ENCODE measurements at regions not wholly inside any gene's neighbourhood (a gene's known extent, or its start where the extent isn't known, plus 50 kb on each side); places are given as distances from the start of the nearest gene placed in this dataset.

DNA sequence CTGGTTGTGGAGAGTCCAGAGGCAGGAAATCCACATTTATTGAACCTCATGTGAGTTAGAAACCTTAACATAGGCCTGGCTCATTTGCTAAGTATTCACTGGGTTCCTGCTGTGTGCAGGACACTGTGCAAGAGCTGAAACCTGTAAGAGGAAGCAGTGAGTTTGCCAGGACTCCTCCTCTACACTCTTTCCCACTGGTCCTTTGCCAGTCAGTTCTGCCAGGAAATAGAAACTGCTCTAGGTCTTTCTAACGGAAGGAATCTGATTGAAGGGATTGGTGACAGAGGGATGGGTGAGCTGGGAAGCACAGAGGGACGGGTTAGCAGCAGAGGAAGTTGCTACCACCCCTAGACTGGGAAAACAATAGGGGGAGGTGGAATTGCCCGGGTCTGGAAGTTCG is 234.2 kb upstream of the ECI2 start:
- Mint-ChIP-seq H3K9me3 (no peaks in the 10 kb centered on the region), H3K27me3 (ENCODE audit: insufficient read depth, low read depth, poor library complexity) (peaks cover 2% of the 10 kb centered on the region), H3K27ac (no peak overlapping the region), H3K4me3 (no peak overlapping the region), H3K36me3 (ENCODE audit: low read depth) (0 out of 3 replicates have a peak, but pooled peaks cover 2% of the 10 kb centered on the region), H3K4me1 (peaks cover 2% of the 10 kb centered on the region; the same call in 1 of the 3 replicates)
- H3K27me3 ChIP-seq (ENCODE audit: insufficient read depth): no peaks in the 10 kb centered on the region
- H3K4me2 ChIP-seq: no peak overlapping the region
- no peaks in the 10 kb centered on the region for H3F3A ChIP-seq (replicated peaks; ENCODE audit: low read depth)
- no peaks in the 10 kb centered on the region for H3K79me2 ChIP-seq (replicated peaks; ENCODE audit: insufficient read depth)
- no peaks in the 10 kb centered on the region for H3K9me2 ChIP-seq (ENCODE audit: insufficient read depth)
- no peak overlapping the region for H3K4me3 ChIP-seq
- no peaks in the 10 kb centered on the region for H4K20me1 ChIP-seq (replicated peaks; ENCODE audit: insufficient read depth)
- DNase-seq (ENCODE audit: low spot score) (no peak), ATAC-seq (no peak)
- no peaks in the 10 kb centered on the region for H3K4me1 ChIP-seq (ENCODE audit: insufficient read depth)
- no peak overlapping the region for H3K27ac ChIP-seq (ENCODE audit: low read depth)
- H2AFZ ChIP-seq: no peak overlapping the region
- no peaks in the 10 kb centered on the region for H3K36me3 ChIP-seq (ENCODE audit: insufficient read depth)
- TF ChIP-seq POLR2AphosphoS5 (IDR thresholded peaks at IDR 0.05; ENCODE audit: low read depth): no peak
- TF ChIP-seq, protein P1, sequence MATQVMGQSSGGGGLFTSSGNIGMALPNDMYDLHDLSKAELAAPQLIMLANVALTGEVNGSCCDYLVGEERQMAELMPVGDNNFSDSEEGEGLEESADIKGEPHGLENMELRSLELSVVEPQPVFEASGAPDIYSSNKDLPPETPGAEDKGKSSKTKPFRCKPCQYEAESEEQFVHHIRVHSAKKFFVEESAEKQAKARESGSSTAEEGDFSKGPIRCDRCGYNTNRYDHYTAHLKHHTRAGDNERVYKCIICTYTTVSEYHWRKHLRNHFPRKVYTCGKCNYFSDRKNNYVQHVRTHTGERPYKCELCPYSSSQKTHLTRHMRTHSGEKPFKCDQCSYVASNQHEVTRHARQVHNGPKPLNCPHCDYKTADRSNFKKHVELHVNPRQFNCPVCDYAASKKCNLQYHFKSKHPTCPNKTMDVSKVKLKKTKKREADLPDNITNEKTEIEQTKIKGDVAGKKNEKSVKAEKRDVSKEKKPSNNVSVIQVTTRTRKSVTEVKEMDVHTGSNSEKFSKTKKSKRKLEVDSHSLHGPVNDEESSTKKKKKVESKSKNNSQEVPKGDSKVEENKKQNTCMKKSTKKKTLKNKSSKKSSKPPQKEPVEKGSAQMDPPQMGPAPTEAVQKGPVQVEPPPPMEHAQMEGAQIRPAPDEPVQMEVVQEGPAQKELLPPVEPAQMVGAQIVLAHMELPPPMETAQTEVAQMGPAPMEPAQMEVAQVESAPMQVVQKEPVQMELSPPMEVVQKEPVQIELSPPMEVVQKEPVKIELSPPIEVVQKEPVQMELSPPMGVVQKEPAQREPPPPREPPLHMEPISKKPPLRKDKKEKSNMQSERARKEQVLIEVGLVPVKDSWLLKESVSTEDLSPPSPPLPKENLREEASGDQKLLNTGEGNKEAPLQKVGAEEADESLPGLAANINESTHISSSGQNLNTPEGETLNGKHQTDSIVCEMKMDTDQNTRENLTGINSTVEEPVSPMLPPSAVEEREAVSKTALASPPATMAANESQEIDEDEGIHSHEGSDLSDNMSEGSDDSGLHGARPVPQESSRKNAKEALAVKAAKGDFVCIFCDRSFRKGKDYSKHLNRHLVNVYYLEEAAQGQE (IDR thresholded peaks at IDR 0.05; ENCODE audit: unreplicated experiment): no peak
- TF ChIP-seq EZH2phosphoT487 (IDR thresholded peaks at IDR 0.05; ENCODE audit: unreplicated experiment): no peak
- TF ChIP-seq, protein P2, sequence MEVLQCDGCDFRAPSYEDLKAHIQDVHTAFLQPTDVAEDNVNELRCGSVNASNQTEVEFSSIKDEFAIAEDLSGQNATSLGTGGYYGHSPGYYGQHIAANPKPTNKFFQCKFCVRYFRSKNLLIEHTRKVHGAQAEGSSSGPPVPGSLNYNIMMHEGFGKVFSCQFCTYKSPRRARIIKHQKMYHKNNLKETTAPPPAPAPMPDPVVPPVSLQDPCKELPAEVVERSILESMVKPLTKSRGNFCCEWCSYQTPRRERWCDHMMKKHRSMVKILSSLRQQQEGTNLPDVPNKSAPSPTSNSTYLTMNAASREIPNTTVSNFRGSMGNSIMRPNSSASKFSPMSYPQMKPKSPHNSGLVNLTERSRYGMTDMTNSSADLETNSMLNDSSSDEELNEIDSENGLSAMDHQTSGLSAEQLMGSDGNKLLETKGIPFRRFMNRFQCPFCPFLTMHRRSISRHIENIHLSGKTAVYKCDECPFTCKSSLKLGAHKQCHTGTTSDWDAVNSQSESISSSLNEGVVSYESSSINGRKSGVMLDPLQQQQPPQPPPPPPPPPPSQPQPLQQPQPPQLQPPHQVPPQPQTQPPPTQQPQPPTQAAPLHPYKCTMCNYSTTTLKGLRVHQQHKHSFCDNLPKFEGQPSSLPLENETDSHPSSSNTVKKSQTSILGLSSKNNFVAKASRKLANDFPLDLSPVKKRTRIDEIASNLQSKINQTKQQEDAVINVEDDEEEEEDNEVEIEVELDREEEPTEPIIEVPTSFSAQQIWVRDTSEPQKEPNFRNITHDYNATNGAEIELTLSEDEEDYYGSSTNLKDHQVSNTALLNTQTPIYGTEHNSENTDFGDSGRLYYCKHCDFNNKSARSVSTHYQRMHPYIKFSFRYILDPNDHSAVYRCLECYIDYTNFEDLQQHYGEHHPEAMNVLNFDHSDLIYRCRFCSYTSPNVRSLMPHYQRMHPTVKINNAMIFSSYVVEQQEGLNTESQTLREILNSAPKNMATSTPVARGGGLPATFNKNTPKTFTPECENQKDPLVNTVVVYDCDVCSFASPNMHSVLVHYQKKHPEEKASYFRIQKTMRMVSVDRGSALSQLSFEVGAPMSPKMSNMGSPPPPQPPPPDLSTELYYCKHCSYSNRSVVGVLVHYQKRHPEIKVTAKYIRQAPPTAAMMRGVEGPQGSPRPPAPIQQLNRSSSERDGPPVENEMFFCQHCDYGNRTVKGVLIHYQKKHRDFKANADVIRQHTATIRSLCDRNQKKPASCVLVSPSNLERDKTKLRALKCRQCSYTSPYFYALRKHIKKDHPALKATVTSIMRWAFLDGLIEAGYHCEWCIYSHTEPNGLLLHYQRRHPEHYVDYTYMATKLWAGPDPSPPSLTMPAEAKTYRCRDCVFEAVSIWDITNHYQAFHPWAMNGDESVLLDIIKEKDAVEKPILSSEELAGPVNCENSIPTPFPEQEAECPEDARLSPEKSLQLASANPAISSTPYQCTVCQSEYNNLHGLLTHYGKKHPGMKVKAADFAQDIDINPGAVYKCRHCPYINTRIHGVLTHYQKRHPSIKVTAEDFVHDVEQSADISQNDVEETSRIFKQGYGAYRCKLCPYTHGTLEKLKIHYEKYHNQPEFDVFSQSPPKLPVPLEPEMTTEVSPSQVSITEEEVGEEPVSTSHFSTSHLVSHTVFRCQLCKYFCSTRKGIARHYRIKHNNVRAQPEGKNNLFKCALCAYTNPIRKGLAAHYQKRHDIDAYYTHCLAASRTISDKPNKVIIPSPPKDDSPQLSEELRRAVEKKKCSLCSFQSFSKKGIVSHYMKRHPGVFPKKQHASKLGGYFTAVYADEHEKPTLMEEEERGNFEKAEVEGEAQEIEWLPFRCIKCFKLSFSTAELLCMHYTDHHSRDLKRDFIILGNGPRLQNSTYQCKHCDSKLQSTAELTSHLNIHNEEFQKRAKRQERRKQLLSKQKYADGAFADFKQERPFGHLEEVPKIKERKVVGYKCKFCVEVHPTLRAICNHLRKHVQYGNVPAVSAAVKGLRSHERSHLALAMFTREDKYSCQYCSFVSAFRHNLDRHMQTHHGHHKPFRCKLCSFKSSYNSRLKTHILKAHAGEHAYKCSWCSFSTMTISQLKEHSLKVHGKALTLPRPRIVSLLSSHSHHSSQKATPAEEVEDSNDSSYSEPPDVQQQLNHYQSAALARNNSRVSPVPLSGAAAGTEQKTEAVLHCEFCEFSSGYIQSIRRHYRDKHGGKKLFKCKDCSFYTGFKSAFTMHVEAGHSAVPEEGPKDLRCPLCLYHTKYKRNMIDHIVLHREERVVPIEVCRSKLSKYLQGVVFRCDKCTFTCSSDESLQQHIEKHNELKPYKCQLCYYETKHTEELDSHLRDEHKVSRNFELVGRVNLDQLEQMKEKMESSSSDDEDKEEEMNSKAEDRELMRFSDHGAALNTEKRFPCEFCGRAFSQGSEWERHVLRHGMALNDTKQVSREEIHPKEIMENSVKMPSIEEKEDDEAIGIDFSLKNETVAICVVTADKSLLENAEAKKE (CRISPR knock-in tag; IDR thresholded peaks at IDR 0.05): no peak
- no peak for TF ChIP-seq STAT1 (IDR thresholded peaks at IDR 0.05; ENCODE audit: unreplicated experiment)
- TF ChIP-seq ZNF114 (CRISPR knock-in tag; IDR thresholded peaks at IDR 0.05): no peak
- TF ChIP-seq, protein P3, sequence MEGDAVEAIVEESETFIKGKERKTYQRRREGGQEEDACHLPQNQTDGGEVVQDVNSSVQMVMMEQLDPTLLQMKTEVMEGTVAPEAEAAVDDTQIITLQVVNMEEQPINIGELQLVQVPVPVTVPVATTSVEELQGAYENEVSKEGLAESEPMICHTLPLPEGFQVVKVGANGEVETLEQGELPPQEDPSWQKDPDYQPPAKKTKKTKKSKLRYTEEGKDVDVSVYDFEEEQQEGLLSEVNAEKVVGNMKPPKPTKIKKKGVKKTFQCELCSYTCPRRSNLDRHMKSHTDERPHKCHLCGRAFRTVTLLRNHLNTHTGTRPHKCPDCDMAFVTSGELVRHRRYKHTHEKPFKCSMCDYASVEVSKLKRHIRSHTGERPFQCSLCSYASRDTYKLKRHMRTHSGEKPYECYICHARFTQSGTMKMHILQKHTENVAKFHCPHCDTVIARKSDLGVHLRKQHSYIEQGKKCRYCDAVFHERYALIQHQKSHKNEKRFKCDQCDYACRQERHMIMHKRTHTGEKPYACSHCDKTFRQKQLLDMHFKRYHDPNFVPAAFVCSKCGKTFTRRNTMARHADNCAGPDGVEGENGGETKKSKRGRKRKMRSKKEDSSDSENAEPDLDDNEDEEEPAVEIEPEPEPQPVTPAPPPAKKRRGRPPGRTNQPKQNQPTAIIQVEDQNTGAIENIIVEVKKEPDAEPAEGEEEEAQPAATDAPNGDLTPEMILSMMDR (conservative IDR thresholded peaks at IDR 0.05; ENCODE audit: low read depth in 2 of 2): no peak
- TF ChIP-seq EZH2 (IDR thresholded peaks at IDR 0.05; ENCODE audit: low read depth, unreplicated experiment): no peak
- no peak for TF ChIP-seq JUNB (IDR thresholded peaks at IDR 0.05; ENCODE audit: unreplicated experiment)
- TF ChIP-seq, protein P4, sequence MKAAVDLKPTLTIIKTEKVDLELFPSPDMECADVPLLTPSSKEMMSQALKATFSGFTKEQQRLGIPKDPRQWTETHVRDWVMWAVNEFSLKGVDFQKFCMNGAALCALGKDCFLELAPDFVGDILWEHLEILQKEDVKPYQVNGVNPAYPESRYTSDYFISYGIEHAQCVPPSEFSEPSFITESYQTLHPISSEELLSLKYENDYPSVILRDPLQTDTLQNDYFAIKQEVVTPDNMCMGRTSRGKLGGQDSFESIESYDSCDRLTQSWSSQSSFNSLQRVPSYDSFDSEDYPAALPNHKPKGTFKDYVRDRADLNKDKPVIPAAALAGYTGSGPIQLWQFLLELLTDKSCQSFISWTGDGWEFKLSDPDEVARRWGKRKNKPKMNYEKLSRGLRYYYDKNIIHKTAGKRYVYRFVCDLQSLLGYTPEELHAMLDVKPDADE (IDR thresholded peaks at IDR 0.05): no peak
- TF ChIP-seq NANOG (IDR thresholded peaks at IDR 0.05; ENCODE audit: borderline replicate concordance): no peak
- TF ChIP-seq ZNF331 (CRISPR knock-in tag; IDR thresholded peaks at IDR 0.05; ENCODE audit: low read depth): no peak
- no peak for TF ChIP-seq CREB1 (CRISPR knock-in tag; IDR thresholded peaks at IDR 0.05; ENCODE audit: low read depth)

Data from GM23338 (cell line).